ENCODE measurements at regions not wholly inside any gene's neighbourhood (a gene's known extent, or its start where the extent isn't known, plus 50 kb on each side); places are given as distances from the start of the nearest gene placed in this dataset.
A peak's percentile ranks its signal among the peaks of the same experiment; 100 is the strongest.
"Not testable (repeated sequence)": the region's sequence is repeated elsewhere in the genome, so short reads cannot be mapped to it uniquely, and the experiment has no call there.

- no peaks in the 10 kb centered on the region for H3K9me3 ChIP-seq
- H3K36me3 ChIP-seq = no peaks in the 10 kb centered on the region
- peak; percentile 7 for DNase-seq
- H3K27me3 ChIP-seq = no peaks in the 10 kb centered on the region
- no peak overlapping the region for H3K4me3 ChIP-seq
Observed at GRCh38 chr7:131931370-131931769, 374.9 kb upstream of the PODXL start.

- no peaks in the 10 kb centered on the region for H3K9me3 ChIP-seq
- no peaks in the 10 kb centered on the region for H3K27me3 ChIP-seq
- no peak for DNase-seq
- H3K36me3 ChIP-seq = no peaks in the 10 kb centered on the region
- H3K4me3 ChIP-seq = no peak overlapping the region
Observed at GRCh38 chr7:131929632-131930031, 373.2 kb upstream of the PODXL start.

GRCh38 chr7:131927770-131928423 lies 371.5 kb upstream of the PODXL start:
- Histone ChIP-seq H3K4me3 (no peak overlapping the region), H3K27me3 (no peaks in the 10 kb centered on the region), H3K9me3 (no peaks in the 10 kb centered on the region), H3K36me3 (no peaks in the 10 kb centered on the region)
- no peak for DNase-seq

- Histone ChIP-seq H3K4me3 (no peak overlapping the region), H3K9me3 (no peaks in the 10 kb centered on the region), H3K36me3 (no peaks in the 10 kb centered on the region), H3K27me3 (no peaks in the 10 kb centered on the region)
- no peak for DNase-seq
Observed at GRCh38 chr7:131925636-131926035, 369.2 kb upstream of the PODXL start.

GRCh38 chr7:131924857-131925256 lies 368.4 kb upstream of the PODXL start:
- Histone ChIP-seq H3K27me3 (no peaks in the 10 kb centered on the region), H3K4me3 (peak overlapping the region; percentile 10; the same call in 1 of the 2 replicates), H3K9me3 (no peaks in the 10 kb centered on the region), H3K36me3 (no peaks in the 10 kb centered on the region)
- DNase-seq = no peak

- not testable (repeated sequence) for H3K9me3 ChIP-seq, H3K27me3 ChIP-seq, H3K4me3 ChIP-seq, DNase-seq, H3K36me3 ChIP-seq
Observed at GRCh38 chr7:131922948-131923347, 366.5 kb upstream of the PODXL start.

GRCh38 chr7:131921016-131921415 lies 364.6 kb upstream of the PODXL start:
- no peak for DNase-seq
- Histone ChIP-seq H3K4me3 (no peak overlapping the region), H3K9me3 (no peaks in the 10 kb centered on the region), H3K36me3 (no peaks in the 10 kb centered on the region), H3K27me3 (no peaks in the 10 kb centered on the region)

- no peaks in the 10 kb centered on the region for H3K36me3 ChIP-seq
- no peak for DNase-seq
- H3K9me3 ChIP-seq = no peaks in the 10 kb centered on the region
- H3K4me3 ChIP-seq = no peak overlapping the region
- H3K27me3 ChIP-seq = no peaks in the 10 kb centered on the region
Observed at GRCh38 chr7:131919920-131920709, 363.7 kb upstream of the PODXL start.

- no peaks in the 10 kb centered on the region for H3K27me3 ChIP-seq
- no peaks in the 10 kb centered on the region for H3K9me3 ChIP-seq
- no peak for DNase-seq
- H3K4me3 ChIP-seq = no peak overlapping the region
- no peaks in the 10 kb centered on the region for H3K36me3 ChIP-seq
Observed at GRCh38 chr7:131911112-131911511, 354.7 kb upstream of the PODXL start.

GRCh38 chr7:131909151-131909768 lies 352.8 kb upstream of the PODXL start:
- Histone ChIP-seq H3K36me3 (no peaks in the 10 kb centered on the region), H3K27me3 (no peaks in the 10 kb centered on the region), H3K9me3 (no peaks in the 10 kb centered on the region), H3K4me3 (no peak overlapping the region)
- DNase-seq = no peak

GRCh38 chr7:131908714-131909113 lies 352.3 kb upstream of the PODXL start:
- H3K4me3 ChIP-seq = no peak overlapping the region
- H3K27me3 ChIP-seq = no peaks in the 10 kb centered on the region
- DNase-seq = no peak
- no peaks in the 10 kb centered on the region for H3K36me3 ChIP-seq
- no peaks in the 10 kb centered on the region for H3K9me3 ChIP-seq

- Histone ChIP-seq H3K27me3 (no peaks in the 10 kb centered on the region), H3K9me3 (0 out of 2 replicates have a peak, but pooled peaks cover 4% of the 10 kb centered on the region), H3K4me3 (no peak overlapping the region), H3K36me3 (no peaks in the 10 kb centered on the region)
- no peak for DNase-seq
Observed at GRCh38 chr7:131905471-131905973, 349.1 kb upstream of the PODXL start.

- H3K36me3 ChIP-seq = no peaks in the 10 kb centered on the region
- H3K9me3 ChIP-seq = 0 out of 2 replicates have a peak, but pooled peaks cover 4% of the 10 kb centered on the region
- H3K4me3 ChIP-seq = no peak overlapping the region
- no peaks in the 10 kb centered on the region for H3K27me3 ChIP-seq
- DNase-seq = no peak
Observed at GRCh38 chr7:131904760-131905327, 348.4 kb upstream of the PODXL start.

- no peak for DNase-seq
- H3K27me3 ChIP-seq = no peaks in the 10 kb centered on the region
- no peaks in the 10 kb centered on the region for H3K36me3 ChIP-seq
- no peak overlapping the region for H3K4me3 ChIP-seq
- 0 out of 2 replicates have a peak, but pooled peaks cover 4% of the 10 kb centered on the region for H3K9me3 ChIP-seq
Observed at GRCh38 chr7:131903315-131903714, 346.9 kb upstream of the PODXL start.

- DNase-seq = no peak
- H3K36me3 ChIP-seq = no peaks in the 10 kb centered on the region
Observed at GRCh38 chr7:131900785-131901287, 344.4 kb upstream of the PODXL start.

GRCh38 chr7:131899271-131900030 lies 343.0 kb upstream of the PODXL start:
- H3K36me3 ChIP-seq = no peaks in the 10 kb centered on the region
- H3K9me3 ChIP-seq = 0 out of 2 replicates have a peak, but pooled peaks cover 4% of the 10 kb centered on the region
- H3K4me3 ChIP-seq = no peak overlapping the region
- H3K27me3 ChIP-seq = no peaks in the 10 kb centered on the region
- no peak for DNase-seq

More at GRCh38 chr7:131900785-131901287, 344.4 kb upstream of the PODXL start:
- Histone ChIP-seq H3K9me3 (0 out of 2 replicates have a peak, but pooled peaks cover 4% of the 10 kb centered on the region), H3K4me3 (no peak overlapping the region), H3K27me3 (no peaks in the 10 kb centered on the region)
